Cerebellar nuclear complex (tissue), 1 donor: ENCODE measurements at regions not wholly inside any gene's neighbourhood (a gene's known extent, or its start where the extent isn't known, plus 50 kb on each side); places are given as distances from the start of the nearest gene placed in this dataset.

ENCODE experiments used
- DNase-seq, 2 experiments: peaks; one replicate each; lab custom pipeline; 2025; lab: John Stamatoyannopoulos, UW

- DNase-seq, result no peak
These were observed 341.8 kb upstream of the KIF2A start for GRCh38 chr5:61964201-61964600.

GRCh38 chr5:61965069-61965468 is 340.9 kb upstream of the KIF2A start:
- DNase-seq, result no peak

- no peak for DNase-seq
These were observed 340.5 kb upstream of the KIF2A start for GRCh38 chr5:61965490-61965889.

- DNase-seq, result no peak
These were observed 339.6 kb upstream of the KIF2A start for GRCh38 chr5:61966296-61966955.

DNA sequence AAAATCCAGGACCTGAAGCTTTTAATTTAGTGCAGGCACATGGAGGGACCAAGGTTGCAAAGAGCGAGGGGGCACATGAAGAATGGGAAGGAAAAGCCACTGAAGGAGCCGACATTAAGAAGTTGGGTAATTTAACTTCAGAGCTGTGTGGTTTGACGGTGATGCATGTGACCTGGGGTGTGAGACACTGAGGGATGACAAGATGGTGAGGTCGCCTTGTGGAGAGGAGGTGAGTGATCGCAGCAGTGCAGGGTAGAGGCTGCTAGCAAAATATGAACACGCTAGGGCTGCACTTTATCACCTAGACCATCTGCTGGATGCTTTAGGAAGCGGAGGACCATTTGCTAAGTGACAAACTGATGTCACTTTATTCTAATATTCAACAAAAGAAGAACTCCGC is 339.0 kb upstream of the KIF2A start:
- no peak for DNase-seq

GRCh38 chr5:61967681-61968080 is 338.3 kb upstream of the KIF2A start:
- DNase-seq, result no peak

GRCh38 chr5:61969347-61969746 is 336.7 kb upstream of the KIF2A start:
- no peak for DNase-seq

GRCh38 chr5:61969755-61970154 is 336.3 kb upstream of the KIF2A start:
- DNase-seq, result no peak

DNA sequence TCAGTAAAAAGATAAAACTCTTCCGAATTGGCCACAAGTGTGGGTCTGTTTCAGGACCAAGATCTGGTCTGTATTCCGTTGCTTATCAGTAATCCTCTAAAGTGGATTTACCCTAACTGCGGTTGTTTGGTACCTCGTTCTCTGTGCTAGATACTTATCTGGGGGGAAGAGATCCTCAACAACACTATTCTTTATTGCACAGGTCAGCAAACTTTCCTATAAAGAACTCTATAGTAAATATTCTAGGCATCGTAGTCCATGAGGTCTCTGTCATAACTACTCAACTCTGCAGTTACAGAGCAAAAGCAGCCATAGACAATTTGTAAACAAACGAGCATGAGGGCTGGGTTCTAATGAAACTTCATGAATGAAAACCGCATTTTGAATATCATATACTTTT is 335.8 kb upstream of the KIF2A start:
- DNase-seq, result no peak

DNA sequence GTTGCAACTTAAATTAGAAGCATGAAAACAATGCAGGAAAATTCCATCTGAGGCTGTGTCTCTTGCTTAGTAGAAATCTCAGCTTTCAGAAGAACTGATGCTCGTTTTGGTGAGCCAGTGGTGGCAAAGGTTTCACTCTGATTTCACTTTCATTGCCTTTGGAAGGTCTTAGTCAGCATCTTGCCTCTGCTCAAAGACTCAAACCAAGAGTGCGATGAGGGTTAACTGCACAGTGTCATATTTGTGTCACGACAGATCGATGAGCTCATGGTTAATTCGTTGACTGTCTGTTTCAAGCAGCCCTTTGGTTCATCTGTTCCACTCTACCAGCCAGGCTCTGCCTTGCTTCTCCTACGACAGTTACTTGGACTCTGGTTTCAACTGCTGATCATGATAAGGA is 331.3 kb upstream of the KIF2A start:
- no peak for DNase-seq

DNA sequence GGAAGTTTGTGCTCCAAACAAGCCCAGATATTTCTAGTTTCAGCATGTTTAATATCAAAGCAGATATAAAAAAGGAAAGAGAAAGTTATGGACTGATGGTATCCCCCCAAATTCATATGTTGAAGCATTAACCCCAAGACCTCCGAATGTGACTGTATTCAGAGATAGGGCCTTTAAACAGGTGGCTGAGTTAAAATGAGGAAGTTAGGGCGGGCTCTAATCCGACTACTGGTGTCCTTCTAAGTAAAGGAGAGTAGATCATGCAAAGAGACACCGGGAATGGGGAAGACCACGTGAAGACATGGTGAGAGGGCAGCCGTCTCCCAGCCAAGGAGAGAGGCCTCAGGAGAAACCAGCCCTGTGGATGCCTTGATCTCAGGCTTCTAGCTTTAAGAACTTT is 324.1 kb upstream of the KIF2A start:
- no peak for DNase-seq

GRCh38 chr5:61991430-61991829 is 314.6 kb upstream of the KIF2A start:
- no peak for DNase-seq

DNA sequence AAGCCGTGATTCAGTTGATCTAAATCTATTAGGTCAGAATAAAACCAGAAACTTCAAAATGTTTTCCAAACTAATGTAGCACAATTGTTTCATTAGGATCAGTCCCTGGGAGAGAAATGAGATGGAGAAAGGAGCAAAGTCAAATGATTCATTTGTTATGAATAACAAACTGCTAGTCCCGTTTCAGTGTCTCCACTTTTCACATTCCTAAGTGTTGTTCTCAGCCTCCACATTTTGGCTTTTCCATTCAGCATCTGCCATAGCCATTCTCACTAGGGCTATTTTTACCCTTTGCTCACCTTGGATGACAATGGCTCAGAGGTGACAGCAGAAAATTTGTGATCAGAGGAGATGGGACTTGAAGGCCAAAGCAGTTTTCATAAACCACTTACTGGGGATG is 314.1 kb upstream of the KIF2A start:
- no peak for DNase-seq

DNA sequence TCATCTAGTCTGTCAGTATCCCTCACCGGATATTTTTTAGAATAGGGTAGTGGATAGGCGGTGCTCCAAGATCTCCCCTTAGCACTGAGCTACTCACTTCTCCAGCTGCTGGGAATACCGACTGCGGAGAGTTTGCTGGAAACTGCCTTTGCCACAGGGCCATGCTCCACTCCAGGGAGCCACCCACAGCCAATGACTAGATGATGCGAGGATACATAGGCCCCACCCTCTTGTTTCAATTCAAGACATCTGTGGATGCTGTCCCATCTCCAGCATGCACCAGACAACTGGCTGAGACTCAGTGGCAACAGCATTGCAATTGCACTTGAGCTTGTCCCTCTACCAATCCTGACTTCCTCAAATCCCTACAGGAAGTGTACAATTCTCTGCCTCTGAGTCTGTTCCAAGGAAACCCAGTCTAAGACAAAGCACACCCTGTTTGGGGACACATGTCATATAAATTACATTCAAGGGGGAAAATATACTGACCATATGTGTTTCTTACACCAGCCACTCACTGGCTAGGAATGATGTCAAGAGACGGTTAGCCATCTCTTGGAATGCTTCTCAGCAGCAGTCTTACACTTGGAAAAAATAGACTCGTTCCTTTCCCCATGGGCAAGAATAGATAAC is 312.6 kb upstream of the KIF2A start:
- no peak for DNase-seq

- no peak for DNase-seq
These were observed 311.8 kb upstream of the KIF2A start for GRCh38 chr5:61994171-61994570.

- no peak for DNase-seq
These were observed 310.5 kb upstream of the KIF2A start for GRCh38 chr5:61995486-61995885.

DNA sequence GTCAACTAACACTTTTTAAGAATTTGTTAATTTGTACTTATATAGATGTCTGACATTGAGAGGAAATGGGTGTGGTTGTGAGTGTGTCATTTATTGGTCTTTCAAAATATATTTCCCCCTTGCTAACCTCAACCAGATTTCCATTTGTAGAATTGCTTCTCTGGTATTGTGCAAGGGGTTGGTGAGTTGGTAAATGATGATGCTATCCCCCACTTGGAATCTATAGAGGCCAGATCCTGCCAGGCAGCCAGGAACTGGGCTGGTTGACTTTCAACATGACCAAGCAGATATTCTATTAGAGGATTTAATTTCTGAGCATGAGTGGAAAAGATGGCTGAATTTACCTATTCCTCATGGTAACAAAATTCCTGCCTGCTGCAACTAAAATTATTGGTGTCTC is 306.6 kb upstream of the KIF2A start:
- no peak for DNase-seq

DNA sequence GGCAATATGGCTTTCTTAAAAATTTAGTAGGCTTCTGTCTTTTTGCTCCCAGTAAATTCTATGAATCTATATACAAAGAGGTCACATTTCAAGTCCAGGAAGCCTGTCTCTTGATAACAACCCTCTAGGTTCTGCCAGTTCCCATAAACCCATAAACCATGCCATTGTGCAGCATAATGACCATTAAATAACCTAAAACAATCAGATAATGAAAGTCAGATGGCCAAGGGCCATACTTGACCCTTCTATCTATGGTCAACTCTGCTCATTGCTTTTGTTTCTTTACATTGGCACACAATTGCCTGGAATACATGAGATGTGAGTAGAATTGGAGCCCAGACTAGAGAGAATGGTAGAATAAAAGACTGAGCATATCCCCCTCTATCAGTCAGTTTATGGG is 305.4 kb upstream of the KIF2A start:
- no peak for DNase-seq

DNA sequence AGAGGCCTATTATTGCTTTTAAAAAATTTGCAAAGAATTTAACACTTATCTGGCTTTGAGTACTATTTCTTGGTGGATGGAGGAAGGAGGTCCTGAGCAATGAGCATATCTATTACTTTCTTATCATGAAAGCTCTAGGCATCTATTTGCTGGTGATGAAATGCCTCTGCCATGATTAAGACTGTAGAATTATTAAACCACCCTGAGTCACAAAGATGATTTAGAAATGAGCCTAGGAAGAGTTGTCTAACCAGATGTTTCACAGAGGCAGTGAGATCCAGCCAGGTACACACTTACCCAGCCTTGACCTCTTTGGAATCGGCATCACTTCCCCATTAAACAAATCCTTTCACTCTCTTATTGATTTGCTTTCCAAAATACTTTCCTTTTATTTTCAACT is 304.4 kb upstream of the KIF2A start:
- no peak for DNase-seq

- DNase-seq, result no peak
These were observed 303.6 kb upstream of the KIF2A start for GRCh38 chr5:62002436-62002835.

DNA sequence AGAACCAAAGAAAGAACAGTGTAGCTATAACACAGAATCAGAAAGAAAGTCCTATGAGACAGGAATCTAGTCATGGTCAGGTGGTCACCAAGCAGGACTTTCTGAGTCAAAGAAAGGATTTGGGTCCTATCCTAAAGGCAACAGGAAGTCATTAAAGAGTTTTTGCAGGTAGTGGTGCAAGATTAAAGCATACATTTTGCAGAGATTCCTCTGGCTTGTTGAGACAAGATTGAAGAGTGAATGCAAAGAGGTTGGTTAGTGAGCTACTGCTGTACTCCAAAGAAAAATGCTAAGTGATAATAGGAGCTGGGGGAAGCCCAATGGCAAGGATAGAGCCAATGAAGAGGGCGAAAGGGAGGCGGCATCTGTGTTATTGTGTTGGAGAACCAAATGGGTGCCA is 300.5 kb upstream of the KIF2A start:
- DNase-seq, result no peak

DNA sequence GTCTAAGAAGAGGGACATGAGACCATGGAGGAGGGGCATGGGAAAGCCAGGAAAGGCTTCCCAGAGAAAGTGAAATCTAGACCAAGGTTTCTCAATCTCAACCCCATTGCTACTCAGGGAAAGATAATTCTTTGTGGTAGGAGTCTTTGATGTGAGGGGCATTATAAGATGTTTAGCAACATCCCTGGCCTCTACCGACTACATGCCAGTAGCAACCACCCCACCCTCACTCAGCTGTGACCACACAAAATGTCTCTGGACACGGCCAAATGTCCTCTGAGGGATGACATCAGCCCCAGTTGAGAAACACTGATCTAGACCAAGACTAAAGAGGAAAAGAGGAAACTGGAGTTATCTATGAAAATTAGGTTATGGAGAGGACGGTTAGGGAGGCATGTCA is 298.5 kb upstream of the KIF2A start:
- DNase-seq, result no peak

- no peak for DNase-seq
These were observed 294.8 kb upstream of the KIF2A start for GRCh38 chr5:62011089-62011664.

DNA sequence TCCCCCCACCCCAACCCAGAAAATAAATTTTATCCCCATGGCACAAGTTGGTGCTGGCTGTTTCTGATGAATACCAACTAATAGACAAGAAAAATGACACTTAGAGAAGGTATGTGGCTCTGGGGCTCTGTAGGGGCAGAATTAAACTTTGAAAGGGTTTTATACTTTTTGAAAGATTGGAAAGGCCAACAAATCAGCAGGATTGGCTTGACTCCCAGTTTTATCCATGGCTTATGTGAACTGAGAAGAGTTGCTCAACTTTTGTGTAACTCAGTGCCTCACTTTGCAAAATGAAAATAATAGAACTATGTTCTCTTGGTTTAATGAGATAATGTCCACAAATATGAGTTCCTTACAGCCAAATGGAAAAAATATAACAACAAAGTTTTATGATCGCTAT is 288.9 kb upstream of the KIF2A start:
- no peak for DNase-seq
